DMS53 (cell line): ENCODE measurements at regions not wholly inside any gene's neighbourhood (a gene's known extent, or its start where the extent isn't known, plus 50 kb on each side); places are given as distances from the start of the nearest gene placed in this dataset.
"Not testable (repeated sequence)": the region's sequence is repeated elsewhere in the genome, so short reads cannot be mapped to it uniquely, and the experiment has no call there.

Experiments used
- DNase-seq: peaks from one replicate; lab custom pipeline; 2025; lab: John Stamatoyannopoulos, UW

DNA sequence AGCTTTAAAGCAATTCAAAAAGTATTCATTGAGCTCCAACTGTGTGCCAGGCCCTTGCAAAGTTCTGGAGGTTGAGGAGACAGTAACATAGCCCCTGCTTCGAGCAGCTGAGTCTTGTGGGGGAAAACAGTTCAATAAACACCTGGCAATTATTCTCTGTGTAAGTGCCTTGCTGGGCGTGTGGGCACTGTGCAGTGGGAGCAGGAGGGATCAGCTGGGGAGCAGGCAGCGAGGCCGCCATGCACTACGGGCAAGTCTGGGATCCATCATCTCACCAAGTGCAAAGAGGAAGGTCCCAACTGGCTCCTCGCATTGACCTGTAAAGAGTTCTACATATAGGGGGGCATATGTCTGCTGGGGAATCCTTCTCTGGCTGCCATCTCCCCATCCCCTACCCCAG is 342.2 kb upstream of the HS6ST1 start:
- no peak for DNase-seq

DNA sequence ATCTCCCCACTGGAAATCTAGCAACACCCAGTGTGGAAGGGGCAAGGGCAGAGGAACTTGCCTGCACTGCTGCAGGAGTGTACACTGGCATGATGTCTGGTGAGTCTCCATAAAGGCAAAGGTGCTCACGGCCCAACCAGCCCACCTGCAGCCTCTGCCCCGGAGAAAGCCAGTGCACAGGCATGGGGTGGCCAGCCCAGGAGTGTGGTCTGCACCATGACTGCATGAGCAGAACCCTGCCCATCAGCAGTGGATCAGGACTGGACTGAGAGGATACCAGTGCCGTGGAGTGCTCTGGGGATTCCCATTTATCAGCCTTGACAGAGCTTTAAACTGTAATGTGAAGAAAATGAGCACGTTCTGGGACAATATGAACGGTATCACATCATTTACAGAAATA is 342.6 kb upstream of the HS6ST1 start:
- DNase-seq: no peak

DNA sequence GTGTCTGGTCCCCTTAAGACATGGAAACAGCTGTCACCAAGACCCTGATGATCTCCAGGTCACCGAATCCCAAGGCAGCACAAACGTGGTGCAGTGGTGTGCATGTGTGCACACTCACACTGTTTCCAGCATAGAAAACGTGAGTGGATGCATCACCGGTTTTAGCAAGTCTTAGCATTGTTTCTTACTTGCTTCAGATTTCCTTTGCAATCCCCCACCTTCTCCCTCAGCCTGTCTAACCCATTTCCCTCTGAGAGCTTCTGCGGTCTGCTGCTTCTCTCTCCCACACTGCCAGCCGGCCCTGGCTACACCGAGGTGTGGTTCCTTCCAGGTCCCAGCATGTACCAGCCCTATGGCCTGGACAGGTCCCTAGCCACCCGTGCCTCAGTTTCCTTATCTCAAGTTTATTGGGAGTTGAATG is 343.4 kb upstream of the HS6ST1 start:
- no peak for DNase-seq

DNA sequence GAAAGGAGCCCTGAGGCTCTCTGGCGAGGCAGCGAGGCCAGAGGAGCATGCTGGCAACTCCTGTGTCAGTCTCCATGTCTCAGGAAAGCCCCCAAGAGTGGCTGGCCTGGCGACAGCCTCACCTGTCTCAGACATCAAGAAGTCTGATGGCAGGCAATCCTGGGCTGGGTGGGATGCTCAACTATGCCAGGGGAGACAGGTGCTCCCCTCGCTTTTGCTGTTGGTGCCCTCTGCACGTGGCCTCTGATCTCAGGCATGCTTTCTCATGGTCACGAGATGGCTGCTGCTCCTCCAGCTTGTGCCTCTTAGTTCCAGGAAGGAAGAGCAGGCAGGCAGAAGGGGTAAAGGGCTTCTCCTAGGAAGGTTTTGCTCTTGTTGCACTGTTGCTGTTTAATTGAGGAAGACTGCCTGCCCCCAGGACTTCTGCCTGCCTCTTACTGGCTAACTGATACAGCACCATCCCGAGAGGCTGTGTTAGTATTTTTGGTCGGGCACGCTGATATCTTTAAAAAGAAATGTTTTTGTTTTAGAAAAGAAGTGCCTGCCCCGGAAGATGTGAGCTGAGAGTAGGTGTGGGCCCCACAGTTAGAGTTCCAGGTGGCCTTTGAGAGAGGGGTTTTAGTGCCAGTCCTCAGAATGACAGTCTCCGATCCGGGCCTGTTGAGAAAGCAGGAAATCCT is 344.8 kb upstream of the HS6ST1 start:
- DNase-seq: no peak

DNA sequence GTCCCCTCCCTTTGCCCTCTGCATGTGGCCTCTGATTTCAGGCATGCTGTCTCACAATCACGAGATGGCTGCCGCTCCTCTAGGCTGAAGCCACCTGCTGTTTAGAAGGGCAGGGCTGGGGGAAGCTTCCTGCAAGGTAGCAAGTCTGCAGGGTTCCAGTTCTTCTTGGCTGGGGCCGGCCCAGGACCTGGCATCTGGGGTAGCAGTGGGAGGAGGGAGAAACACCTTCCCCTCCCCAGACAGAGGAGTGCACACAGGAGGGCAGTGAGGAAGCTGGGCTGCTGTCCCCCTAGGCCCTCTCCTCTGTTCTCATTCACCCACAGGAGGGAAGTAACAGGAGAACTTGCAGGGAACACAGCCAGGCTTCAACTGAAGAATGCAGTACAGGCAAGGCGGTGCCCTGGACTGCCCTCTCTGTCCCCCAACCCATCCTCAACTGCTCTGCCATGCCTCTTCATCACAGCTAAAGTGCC is 345.9 kb upstream of the HS6ST1 start:
- DNase-seq: no peak

DNA sequence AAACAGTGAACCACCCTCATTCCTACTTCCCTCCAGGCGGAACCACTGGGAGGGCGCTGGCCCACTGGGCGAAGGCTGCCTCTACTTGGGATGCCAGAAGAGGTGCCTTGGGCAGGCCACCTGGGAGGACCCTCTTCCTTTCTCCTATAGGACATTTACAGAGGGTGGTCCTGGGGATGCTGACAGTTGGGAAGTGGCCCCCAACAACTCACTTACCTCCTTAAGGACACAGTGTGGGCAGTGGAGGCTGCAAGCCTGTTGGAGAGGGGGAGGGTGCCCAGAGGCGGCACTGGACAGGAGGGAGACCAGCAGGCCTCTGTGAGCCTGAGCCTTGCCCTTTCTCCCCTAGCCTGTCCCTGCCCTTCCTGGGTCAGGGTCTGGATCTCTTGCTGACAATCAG is 346.4 kb upstream of the HS6ST1 start:
- no peak for DNase-seq

DNA sequence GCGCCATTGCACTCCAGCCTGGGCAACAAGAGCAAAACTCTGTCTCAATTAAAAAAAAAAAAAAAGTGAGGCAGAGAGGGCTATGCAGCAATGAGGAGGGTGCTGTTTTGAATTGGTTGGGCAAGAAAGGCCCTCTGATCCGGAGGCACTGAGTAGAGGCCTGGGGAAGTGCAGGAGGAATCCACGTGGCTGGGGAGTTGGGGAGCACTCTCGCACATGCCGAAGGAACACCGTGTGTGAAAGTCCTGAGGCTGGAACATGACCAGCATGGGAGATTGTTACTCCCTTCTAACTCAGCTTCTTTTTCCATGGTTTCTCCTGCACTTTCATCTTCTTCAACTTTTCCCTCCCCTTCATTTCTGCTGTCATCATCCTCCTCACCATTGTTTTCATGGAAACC is 347.9 kb upstream of the HS6ST1 start:
- DNase-seq: no peak

DNA sequence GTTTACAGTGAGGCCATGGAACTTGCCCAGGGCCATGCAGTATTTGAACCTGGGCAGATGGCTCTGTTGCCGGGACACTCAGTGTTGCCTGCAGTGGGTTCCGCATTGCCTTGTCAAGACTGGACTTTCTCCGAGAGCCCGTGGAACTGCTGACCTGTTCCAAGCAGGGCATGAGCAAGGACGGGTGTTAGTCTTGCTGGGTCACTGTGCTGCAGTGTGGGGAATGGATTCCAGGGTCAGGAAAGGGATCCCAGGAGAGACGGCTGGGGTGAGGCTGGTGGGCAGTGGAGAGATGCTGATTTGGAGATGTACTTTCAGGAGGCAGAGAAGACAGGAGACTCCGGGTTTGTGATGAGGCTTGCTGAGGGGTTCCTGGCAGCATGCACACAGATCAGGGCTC is 348.7 kb upstream of the HS6ST1 start:
- DNase-seq: no peak

DNA sequence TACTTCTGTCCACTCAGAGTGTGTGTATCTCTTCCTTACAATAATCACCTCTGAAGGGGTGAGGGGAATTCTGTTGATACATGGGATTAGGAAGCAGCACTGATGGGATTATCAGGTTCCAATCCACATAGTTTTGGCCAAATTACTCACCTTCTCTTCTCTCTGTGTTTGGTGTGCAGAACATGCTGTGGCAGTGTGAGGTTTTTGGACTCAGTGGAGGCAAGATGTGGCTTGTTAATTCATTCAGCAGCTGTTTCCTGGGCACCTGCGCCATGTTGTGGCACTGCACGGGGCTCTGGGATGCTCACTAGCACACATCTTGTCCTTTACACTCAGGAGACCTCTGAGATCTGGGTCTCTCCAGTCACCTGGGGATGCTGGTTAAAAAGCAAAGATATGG is 350.3 kb upstream of the HS6ST1 start:
- DNase-seq: no peak

DNA sequence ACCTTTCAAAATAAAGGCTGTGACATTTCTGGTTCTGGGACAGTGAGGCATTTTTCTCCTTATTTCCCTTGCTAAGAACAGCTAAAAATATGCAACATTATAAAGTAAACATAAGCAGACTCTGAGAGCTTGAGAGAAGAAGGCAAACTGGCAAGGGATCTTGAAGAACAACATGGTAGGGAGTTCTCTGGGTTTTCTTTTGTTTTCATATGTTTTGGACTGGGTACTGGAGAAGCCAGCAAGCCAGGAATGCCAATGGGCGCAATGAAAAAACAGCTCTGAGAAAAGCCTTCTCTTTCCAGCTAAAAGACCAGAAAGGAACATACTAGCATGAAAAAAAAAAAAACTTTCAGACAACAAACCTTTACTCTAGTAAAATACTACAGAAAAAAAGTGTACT is 351.4 kb upstream of the HS6ST1 start:
- no peak for DNase-seq

DNA sequence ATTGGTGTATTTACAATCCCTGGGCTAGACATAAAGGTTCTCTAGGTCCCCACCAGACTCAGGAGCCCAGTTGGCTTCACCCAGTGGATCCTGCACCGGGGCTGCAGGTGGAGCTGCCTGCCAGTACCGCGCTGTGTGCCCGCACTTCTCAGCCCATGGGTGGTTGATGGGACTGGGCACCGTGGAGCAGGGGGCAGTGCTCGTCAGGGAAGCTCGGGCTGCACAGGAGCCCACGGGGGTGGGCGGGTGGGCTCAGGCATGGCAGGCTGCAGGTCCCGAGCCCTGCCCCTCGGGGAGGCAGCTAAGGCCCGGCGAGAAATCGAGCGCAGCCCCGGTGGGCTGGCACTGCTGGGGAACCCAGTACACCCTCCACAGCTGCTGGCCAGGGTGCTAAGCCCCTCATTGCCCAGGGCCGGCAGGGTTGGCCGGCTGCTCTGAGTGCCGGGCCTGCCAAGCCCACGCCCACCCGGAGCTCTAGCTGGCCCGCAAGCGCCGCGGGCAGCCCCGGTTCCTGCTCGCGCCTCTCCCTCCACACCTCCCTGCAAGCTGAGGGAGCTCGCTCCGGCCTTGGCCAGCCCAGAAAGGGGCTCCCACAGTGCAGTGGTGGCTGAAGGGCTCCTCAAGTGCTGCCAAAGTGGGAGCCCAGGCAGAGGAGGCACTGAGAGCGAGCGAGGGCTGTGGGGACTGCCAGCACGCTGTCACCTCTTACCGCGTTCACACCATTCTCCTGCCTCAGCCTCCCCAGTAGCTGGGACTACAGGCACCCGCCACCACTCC is 353.5 kb upstream of the HS6ST1 start:
- DNase-seq: not testable (repeated sequence)

DNA sequence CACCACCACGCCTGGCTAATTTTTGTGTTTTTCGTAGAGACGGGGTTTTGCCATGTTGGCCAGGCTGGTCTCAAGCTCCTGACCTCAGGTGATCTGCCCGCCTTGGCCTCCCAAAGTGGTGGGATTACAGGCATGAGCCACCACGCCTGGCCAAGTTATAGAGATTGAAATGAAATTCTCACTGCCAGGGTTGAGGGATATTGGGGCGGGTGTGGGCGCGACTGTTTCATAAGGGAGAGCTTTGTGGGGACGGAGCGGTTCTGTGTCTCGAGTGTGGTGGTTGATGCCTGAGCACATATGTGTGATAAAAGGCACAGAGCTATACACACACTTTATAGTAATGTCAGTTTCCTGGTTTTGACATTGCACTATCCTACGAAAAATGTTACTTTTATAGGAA is 361.0 kb upstream of the HS6ST1 start:
- not testable (repeated sequence) for DNase-seq

DNA sequence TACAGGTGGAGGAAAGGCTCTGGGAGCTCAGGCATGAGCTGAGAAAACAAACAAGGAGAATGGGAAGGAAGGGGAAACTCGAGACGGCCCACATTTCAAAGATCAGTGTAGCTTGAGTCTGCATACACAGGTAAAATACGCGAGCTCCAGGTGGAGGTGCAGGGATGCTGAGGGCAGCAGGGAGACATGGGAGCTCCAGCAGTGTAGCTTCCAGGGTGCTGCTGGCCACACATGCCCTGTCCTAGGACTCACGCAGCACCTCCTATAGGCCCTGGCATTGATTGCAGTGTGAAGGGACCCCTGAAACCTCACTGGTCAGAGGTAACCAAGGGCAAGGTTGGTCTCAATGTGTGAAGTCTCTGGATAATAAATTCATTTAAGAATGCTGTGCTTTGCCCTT is 362.8 kb upstream of the HS6ST1 start:
- DNase-seq: no peak

DNA sequence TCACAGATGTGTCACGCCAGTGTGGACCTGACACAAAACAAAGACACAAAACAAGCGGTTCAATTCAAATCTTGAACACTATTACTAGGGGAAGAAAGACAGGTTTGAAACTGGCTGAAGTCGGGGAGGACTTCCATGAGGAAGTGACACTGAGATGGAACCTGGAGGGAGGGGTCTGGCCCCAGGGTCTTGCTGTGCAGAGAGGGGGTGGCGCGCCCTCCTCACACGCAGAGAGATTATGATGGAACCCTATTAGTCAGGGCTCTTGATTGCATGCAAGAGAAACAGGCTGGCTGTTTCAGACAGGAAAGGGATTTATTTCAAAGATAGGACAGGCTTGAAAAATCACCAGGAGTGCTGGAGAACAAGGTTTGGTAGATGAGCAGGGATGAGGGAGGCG is 363.6 kb upstream of the HS6ST1 start:
- no peak for DNase-seq

DNA sequence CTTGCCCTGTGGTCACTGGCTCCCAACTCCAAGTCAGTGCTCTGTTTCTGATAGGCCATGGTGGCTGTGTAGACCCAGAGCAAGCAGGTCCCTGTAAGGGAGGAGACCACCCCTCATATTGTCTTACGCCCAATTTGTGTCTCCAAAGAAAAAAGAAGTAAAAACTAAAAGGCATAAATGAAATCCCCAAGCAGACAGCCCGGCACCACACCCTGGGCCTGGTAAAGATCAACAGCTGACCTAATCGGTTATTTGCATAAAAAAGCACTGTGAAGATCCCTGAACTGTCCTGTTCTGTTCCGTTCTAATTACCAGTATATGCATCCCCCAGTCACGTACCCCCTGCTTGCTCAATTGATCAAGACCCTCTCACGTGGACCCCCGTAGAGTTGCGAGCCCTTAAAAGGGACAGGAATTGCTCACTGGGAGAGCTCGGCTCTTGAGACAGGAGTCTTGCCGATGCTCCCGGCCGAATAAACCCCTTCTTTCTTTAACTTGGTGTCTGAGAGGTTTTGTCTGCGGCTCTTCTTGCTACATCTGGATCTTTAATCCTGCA is 364.1 kb upstream of the HS6ST1 start:
- DNase-seq: no peak

DNA sequence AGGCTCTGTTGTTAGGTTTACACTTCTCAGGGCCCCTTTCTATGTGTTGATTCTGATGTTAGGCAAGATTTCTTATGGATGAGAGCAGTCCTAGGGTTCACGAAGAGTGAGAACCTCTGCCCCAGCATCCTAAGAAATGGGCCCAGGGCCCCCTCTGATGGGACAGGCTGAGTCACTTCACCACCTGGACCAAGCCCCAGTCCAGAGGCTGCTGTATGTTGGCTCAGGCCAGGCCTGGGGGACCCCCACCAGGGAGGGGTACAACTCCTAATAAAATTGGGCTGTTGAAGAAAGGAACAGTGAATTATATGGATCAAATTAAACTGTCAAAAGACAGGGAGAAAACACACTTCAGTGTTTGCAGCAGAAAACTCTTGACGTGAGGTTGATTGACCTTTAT is 365.9 kb upstream of the HS6ST1 start:
- no peak for DNase-seq

DNA sequence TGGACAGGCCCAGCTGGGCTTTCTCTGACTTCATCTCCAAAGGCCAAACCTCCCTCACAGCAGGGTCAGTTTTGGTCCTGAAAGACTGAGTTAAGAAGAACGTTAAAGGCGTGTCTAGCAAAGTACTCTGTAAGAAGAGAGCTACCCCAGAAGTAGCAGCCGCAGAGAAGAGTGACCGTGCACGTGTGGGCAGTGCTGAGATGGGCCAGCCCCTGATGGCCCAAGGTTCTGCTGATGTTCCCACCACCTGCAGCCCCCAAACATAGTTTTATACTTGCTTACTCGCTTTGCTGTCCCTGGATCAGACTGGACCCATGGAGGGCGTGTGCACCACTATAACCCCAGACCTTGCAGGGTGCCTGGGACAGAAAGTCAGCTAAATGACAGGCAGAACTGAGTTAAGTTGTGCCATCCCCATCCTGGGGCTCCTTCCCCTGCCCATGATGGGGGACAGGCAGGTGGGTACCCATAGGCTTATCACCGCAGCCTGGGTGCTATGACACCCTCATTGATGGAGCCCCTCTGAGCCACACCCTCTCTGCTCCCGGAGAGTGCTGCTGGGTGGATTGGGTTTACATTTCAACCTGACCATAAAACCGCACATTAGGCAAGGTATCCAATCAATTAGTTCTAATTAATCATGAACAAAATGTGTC is 367.3 kb upstream of the HS6ST1 start:
- no peak for DNase-seq

DNA sequence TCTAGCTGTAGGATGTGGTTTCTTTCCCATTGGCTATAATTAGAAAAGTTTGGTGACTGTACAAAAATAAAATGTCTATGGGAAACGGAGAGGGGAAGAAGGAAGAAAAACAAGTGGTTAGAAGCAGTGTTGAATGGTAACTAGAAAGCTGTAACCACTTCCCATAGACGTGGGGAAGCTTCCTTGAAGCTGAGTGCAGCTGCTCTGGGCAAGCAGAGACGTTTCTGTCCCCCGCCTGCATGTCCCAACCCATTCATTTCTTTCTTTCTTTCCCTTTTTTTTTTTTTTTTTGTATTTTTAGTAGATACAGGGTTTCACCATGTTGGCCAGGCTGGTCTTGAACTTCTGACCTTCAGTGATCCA is 367.8 kb upstream of the HS6ST1 start:
- no peak for DNase-seq

DNA sequence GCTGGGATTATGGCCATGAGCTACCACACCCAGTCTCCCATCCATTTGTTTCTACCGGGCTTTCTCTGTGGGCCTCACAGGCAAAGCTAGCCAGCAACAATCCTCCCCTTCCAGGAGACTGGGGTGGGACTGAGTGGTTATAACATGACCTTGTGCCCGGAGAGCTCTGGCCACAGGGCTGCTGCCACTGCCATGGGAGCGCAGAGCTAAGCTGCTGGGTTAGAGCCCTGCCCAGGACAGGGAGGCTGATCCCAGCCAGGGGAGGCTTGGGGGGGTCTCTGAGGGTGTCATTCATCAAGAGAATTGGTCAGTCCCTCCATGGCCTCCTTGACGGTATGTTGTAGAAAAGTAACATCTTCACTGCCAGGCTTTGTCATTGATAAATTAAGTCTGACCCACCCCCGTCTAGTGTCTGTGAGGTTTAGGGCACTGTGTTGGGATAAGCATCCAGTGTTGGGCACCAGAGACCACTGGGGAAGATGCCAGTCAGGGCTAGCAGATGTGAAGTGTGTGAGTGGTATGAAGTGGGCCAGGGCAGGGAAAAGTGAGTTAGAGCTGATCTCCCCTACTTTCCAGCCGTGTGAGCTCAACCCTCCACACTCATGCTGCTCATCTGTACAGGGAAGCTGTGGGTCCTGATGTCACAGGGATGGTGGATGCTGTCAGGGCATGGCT is 368.4 kb upstream of the HS6ST1 start:
- no peak for DNase-seq

DNA sequence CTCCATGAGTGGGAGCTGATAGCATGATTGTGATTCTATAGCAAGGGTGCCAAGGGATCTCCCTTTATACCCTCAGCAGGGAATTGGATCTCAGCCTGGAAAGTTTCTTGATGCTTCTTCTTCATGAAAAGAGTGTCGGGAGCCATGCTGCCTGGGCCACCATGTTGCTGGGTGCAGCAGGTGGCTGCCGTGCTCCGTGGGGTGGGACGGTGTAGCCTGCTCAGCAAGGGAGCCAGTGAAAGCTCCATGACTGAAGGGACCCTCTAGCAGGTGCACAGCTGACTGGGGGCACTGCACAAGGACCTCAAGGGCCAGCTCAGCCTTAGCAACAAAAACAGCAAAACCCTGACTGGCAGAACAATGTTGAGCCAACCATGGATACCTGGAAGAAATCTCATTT is 368.9 kb upstream of the HS6ST1 start:
- DNase-seq: no peak

DNA sequence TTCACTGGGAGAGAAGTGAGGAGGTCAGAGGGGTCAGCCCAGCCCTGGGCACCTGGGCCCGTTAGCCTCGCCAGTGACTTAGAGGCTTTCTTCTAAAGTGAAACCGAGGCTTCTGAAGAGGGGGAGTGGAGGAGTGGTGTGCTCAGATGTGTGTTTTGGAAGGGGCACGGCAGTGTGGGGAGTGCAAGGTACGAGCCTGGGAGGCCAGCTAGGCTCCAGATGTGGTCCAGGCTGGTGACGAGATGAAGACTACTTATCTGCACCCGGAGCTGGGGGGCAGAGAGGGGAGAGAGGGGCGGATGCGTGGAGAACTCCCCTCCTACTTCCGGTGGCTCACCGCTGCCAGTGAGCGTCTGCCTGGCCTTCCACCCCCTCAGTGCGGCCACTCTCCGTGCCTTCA is 371.3 kb upstream of the HS6ST1 start:
- no peak for DNase-seq

DNA sequence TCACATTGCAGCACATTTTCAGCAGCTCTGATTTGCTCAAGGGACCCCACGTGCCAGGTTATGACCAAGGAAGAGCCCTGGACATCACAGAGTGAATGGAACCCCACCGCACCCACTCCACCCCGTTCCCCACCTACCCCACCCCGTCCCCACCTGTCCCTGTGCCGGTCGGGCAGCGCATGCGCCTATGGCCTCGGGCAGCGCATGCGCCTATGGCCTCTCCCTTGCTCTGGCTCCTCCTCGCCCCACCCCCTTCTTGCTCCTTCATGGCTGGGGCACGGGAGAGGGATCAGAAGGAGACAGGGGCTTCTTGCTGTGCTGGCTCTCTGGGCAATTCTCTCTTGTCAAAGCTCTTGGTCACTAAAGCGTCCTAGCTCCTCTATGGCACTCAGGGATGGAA is 371.8 kb upstream of the HS6ST1 start:
- DNase-seq: no peak
